Activated CD4-positive, alpha-beta T cell treated with anti-CD3 and anti-CD28 coated beads, Interleukin-2, amount 50 U/mL, for 48 hours (primary cell): ENCODE measurements at regions not wholly inside any gene's neighbourhood (a gene's known extent, or its start where the extent isn't known, plus 50 kb on each side); places are given as distances from the start of the nearest gene placed in this dataset.
"Not testable (repeated sequence)": the region's sequence is repeated elsewhere in the genome, so short reads cannot be mapped to it uniquely, and the experiment has no call there.

ENCODE experiments used
- DNase-seq, 2 experiments: peaks; one replicate each; pipeline ENCODE4 v3.0.0-alpha.2; 2020

- no peak for DNase-seq
Observed at GRCh38 chr6:9233686-9234085, 798.3 kb upstream of the SLC35B3 start.

GRCh38 chr6:9233226-9233625 lies 797.9 kb upstream of the SLC35B3 start:
- DNase-seq = no peak

GRCh38 chr6:9225441-9225871 lies 790.1 kb upstream of the SLC35B3 start:
- no peak for DNase-seq

- no peak for DNase-seq
Observed at GRCh38 chr6:9224539-9224938, 789.2 kb upstream of the SLC35B3 start.

GRCh38 chr6:9213717-9214116 lies 778.4 kb upstream of the SLC35B3 start:
- DNase-seq = not testable (repeated sequence)

- no peak for DNase-seq
Observed at GRCh38 chr6:9208966-9209365, 773.6 kb upstream of the SLC35B3 start.

- no peak for DNase-seq
Observed at GRCh38 chr6:9205645-9206044, 770.3 kb upstream of the SLC35B3 start.

GRCh38 chr6:9204171-9204570 lies 768.8 kb upstream of the SLC35B3 start:
- no peak for DNase-seq

GRCh38 chr6:9200712-9201111 lies 765.4 kb upstream of the SLC35B3 start:
- DNase-seq = no peak

- DNase-seq = no peak
Observed at GRCh38 chr6:9197726-9198125, 762.4 kb upstream of the SLC35B3 start.

GRCh38 chr6:9195322-9195721 lies 760.0 kb upstream of the SLC35B3 start:
- no peak for DNase-seq

- DNase-seq = no peak
Observed at GRCh38 chr6:9192405-9192909, 757.1 kb upstream of the SLC35B3 start.

GRCh38 chr6:9186148-9186547 lies 750.8 kb upstream of the SLC35B3 start:
- DNase-seq = no peak

GRCh38 chr6:9178071-9178470 lies 742.7 kb upstream of the SLC35B3 start:
- DNase-seq = no peak

GRCh38 chr6:9173229-9173628 lies 737.9 kb upstream of the SLC35B3 start:
- DNase-seq = no peak

- DNase-seq = no peak
Observed at GRCh38 chr6:9172096-9172495, 736.8 kb upstream of the SLC35B3 start.

GRCh38 chr6:9168669-9169068 lies 733.3 kb upstream of the SLC35B3 start:
- DNase-seq = no peak

GRCh38 chr6:9161731-9162130 lies 726.4 kb upstream of the SLC35B3 start:
- DNase-seq = no peak

- no peak for DNase-seq
Observed at GRCh38 chr6:9159051-9159450, 723.7 kb upstream of the SLC35B3 start.

GRCh38 chr6:9155836-9156235 lies 720.5 kb upstream of the SLC35B3 start:
- DNase-seq = no peak

GRCh38 chr6:9143140-9143539 lies 707.8 kb upstream of the SLC35B3 start:
- no peak for DNase-seq

- no peak for DNase-seq
Observed at GRCh38 chr6:9140951-9141460, 705.7 kb upstream of the SLC35B3 start.

- no peak for DNase-seq
Observed at GRCh38 chr6:9140172-9140571, 704.8 kb upstream of the SLC35B3 start.

GRCh38 chr6:9139746-9140145 lies 704.4 kb upstream of the SLC35B3 start:
- no peak for DNase-seq

GRCh38 chr6:9138936-9139335 lies 703.6 kb upstream of the SLC35B3 start:
- no peak for DNase-seq
